ENCODE measurements at regions not wholly inside any gene's neighbourhood (a gene's known extent, or its start where the extent isn't known, plus 50 kb on each side); places are given as distances from the start of the nearest gene placed in this dataset.

DNA sequence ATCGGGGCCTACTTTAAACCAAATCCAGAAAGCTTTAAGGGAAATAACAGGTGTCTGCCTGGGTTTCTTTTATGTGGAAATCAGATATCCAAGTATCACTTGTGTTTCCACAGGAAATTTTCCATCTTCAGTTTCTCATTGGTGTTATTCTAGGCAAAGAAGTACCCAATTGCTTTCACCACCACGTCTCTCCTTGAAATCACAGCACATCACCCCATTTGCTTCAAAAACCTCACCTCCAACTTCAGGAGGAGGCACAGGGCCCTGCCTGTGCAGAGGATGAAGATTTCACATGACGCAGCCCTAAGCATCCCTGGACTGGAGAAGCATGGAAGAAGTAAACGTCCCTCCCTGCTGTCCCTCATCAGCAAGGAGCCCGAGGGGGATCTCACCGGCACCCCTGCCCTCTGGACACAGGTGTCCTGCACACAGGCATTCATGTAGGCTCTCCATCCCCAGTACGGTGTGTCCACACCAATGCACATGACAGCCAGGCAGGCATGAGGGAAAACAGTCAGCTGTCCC, 182.3 kb downstream of the TBXT start:
- DNase-seq, result no peak

DNA sequence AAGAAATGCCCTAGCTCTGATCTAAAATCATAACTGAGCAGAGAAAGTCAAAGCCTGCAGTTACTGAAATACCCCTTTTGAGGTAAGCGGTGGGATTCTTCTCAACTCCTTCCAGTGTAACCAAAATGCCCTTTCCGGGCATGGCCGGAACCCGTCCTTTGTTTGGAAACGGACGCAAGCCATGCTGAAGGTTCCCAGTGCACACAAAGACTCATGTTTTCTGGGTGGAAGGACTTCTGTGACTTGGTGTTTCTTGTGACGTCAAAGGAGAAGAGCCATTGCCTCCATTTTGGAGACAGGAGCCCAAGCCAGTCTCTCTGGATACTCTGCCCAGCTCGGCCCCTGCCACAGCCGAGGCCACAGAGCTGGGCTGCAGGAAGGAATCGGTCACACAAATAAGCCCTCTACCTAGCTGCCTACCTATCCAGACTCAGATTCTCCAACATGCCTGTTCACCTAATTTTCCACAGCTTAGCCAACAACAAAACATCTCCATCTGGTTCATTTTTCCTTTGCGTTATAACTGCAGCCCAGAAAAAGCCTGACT, 182.8 kb downstream of the TBXT start:
- no peak for DNase-seq

DNA sequence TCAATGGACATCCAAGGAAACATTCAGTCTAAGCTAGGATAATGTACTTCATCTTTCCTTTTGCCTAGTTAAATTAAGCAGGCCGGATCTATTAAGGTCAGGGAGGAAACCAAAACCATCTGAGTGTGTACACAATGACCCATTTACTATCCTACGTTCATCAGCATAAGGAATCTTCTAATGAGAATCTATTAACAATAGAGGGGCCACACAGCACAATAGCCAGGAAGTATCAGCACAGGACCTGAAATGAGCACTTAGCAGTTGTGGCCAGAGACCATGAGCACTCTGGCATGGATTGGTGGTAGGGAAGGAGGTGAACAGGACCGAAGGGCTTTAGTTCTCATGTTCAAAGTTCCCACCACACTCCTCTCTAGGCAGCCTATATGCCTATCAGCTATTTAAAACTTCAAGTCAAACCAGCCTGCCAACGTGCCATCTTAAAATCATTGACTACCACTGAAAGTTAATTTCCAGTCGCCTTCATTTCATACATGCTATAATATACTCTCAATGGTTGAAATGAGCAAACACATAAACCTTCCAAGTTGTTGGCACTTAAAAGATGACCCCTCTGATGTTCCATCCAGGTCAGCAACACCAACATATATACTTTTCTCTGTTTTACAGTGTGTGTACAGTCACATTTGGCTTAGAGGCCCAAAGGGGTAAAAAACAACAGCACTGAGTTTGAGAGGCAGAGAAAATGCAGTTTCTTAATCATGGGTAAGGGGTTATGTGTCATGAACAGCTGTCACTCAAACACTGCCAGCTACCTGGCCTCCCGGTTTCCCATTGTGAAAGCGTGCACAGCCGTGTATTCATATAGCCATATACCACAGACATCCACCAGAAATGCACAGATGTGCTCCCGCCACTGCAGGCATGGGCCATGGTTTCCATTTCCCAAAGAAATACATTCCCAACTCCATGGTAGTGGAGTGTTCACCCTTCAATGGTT, 184.3 kb downstream of the TBXT start:
- no peak for DNase-seq

DNA sequence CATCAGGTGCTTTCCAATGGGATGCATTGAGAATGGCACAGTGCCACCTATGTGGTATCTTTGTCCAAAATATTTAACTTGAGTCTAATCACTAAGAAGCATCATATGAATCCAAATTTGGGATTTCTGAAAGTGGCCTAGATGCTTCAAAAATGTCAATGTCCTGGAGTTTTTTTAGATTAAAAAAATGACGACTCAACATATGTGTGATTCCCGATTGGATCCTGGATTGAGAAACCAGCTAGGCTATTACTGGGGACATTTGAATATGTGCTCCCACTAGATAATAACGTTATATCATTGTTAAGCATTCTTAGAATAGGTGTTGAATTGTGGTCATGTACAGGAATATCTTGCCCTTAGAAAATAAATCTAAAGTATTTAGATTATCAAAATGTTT, 189.2 kb downstream of the TBXT start:
- DNase-seq, result no peak

DNA sequence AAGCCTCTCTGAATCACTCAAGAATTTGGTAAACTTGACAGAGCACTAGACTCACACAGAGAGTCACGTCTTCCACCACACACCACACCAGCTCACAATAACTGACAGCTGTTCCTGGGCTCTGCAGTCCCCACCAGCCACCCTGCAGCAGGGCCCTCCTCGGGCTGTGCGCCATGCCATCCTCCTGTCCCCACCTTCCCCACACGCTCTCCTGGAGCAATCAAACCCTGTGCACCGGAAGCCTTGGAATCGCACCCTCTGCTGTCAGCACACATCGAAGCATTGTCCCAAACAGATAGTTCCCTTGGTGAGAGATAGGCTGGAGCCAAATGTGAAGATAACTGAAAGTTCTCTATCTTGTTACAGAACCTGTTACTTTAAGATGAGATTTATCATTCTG, 191.0 kb downstream of the TBXT start:
- DNase-seq, result no peak

DNA sequence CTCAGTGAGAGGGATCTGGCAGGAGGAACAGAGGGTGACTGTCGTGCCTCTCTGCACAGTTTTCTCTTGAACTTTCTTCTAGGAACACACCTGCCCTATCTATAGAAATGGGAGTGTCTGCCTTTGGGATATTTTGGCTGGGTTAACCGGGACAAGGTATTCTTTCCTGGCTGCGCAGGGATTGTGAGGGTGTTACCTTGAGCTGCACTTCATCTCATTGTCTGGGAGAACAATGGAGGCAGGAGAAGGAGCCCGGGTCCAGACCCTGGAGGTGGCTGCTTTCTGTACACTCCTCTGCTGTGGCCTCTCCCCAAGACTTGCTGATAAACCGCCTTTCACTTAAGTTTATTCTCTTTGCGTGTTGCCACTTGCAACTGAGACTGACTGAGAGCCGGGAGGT, 192.8 kb downstream of the TBXT start:
- no peak for DNase-seq

DNA sequence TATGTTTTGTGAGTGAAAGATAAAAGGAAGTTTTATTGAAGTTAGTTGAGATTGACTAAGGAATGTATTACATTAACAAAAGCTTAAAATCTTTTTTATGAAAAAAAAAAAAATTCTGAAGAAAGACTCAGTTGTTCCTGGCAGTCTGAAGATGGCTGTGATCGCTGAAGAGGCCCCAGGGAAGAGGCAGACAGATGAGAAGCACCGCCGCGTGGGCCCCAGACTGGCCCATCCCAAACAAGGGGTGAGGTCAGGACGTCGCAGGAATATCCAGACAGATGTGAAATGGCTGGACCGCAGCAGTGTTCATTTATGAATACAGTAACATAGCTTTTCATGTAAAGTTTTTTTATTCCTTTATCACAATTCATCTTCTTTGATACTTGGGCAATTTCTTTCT, 194.2 kb downstream of the TBXT start:
- DNase-seq, result no peak

DNA sequence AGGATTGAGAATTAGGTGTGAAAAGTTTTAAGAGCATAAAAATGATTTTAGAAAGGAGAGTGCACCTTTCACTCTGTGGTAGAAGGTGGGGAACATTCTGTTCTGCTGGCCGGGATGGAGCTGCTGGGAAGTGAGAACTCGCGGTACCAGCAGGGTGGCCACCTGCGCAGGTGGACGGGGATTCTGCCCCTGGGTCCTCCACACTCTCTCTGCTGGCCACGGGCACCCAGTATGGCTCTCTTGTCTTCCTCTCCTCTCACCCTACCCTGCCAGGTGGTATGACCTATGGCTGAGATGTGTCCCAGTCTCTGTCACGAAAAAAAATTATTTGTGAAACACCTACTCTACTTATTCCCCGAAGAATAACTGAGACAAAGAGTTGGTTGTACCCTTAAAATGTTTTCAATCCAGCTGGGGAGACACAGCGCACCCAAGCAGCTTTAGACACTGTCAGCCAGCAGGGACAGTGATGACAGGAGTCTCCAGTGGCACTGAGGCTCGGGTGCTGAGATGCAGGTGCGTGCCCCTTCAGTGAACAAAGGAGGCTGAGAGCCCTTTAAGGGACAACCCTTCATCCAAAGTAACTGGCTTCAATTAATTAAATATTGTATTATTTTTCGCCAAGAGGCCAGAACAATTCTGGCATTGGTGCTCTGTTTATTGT, 195.4 kb downstream of the TBXT start:
- DNase-seq, result no peak

DNA sequence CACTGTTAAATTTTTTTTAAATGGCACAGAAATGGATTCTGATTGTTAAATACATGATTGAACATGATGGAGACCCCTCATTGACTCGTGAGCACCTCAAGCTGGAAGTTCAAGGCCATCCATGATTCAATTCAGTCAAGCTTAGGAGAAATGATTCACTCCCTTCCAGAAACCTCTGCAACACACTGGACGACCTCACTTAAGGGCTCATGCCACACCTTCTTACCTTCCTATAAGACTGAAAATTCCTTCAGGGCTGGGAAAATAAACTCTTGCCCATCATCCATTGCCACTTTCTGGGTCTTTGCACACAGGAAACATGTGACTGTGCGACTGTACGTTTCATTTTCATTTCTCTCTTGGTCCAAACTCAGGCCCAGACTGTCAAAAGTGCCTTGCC, 196.4 kb downstream of the TBXT start:
- no peak for DNase-seq

DNA sequence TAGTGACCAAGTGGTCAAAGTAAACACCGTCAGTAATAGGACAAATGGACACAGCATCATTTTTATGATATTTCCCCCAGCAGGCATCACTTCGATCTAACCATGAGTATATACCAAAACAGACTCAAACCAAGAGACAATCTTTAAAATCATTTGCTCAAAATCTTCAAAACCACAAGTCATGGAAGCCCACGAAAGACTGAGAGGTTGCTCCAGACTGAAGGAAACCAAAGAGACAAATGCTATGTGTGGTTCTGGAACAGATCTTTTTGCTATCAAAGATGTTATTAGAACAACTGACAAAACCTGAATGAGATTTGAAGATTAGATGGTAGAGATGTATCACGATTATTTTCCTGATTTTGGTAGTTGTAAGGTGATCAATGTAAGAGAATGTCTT, 197.7 kb downstream of the TBXT start:
- no peak for DNase-seq

DNA sequence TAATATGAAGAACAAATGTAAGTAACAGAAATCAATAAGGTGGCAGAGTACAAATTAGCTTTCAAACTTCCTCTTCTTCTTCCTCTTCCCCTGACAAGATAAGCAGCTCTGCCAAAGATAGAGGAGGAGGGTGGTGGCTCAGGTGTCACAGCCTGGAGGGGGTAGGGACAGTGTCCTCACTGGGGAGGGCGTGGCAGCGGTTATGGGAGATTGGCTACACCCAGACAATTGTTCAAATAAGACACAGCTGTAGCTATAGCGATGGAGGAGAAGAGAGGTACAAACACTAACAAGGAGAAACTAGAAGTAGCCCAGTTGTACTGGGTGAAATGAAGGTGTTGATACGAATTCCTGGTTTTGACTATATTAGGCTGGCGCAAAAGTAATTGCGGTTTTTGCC, 198.5 kb downstream of the TBXT start:
- no peak for DNase-seq

DNA sequence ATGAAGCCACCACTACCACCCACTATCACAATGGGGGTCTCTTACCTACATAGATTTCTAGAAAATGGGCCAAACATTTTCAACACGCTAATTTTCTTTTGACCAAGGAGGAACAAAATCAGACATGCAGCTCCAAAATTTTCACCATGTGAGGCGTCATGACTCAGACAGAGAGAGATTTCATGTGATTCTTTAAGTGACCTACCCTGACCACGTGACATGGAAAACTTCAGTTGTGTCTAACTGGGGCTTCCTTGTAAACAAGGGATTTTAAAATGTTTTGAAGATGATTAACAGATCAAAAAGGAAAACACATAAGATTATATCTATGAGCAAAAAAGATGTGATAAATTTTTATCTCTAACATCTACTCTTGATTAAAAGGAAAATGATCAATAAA, 199.2 kb downstream of the TBXT start:
- DNase-seq, result no peak

DNA sequence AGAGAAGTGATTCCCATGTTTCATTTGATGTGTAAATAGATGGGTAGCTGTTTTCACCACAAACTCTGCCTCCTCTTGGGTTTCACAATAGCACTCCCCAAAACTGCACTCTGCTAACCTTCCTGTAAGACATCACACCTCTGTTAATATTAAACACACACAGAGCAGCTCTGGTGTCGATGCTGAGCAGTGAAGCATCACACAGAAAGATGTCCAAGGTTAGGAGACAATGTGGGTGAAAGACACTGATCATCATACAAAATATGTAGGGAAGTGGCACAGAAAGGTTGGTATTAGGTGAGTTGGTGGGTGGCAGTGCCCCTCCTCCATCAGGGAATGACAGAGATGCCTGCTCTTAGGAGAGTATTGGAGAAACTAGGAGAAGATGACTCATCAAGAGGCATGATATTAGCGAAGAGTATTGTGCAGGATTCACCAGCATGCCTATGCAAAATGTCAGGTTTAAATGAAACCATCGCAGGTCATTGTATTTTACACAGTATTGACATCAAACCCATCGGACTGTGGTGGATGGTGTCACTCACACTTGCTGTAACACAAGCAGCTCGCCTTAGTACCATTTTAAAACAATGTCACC, 199.7 kb downstream of the TBXT start:
- no peak for DNase-seq

DNA sequence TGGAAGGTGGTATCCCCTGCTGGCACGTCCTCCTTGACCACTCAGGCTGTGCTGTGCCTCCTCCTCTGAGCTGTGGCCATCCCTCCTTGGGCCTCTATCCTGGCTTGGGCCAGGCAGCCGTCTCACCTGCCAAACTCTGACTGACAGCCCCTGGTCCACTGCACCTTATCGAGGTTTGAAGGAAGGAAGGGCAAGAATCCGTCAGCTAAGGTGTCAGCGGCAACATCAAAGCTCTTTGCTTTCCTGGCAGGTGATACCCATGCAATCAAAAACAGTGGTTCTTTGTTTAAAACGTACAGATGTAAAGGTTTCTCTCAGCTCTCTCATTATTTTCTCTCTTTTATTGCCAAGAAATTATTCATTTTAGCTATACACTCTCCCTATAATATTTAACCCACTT, 203.9 kb downstream of the TBXT start:
- DNase-seq, result no peak

DNA sequence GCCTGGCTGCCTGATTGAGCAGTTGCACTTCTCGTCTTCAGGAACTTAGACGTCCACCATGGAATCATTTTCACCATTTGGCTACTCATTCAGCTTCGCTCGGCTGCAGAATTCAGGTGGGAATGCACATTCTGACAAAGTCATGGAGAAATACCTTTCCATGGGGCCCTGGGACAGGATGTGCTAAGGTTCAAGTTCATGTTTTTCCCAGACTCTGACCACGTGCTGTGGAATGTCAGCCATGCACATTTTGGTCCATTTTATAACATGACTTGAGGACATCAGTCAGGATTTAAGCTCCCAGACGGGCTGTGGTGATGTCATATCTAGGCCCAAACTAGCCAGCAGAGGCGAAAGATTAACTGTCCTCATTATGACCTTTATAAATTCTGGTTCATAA, 205.3 kb downstream of the TBXT start:
- no peak for DNase-seq

DNA sequence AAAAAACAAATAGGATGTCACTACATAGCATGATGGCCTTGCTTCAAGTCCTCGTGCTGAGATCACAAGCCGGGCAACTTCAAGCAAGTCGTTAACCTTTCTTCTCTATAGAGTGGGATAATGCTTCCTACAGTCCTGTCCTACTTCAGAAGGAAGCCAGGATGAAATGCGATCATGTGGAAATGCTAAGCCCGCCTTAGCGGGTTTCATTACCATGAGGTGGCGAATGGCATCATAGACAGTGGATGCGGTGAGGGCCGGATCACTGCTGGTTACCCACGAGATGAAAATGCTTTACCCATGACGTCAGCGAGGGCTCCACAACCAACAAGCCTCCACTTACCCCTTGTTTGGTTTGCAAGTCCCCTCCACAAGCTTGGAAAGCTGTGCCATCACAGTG, 206.4 kb downstream of the TBXT start:
- DNase-seq, result no peak

DNA sequence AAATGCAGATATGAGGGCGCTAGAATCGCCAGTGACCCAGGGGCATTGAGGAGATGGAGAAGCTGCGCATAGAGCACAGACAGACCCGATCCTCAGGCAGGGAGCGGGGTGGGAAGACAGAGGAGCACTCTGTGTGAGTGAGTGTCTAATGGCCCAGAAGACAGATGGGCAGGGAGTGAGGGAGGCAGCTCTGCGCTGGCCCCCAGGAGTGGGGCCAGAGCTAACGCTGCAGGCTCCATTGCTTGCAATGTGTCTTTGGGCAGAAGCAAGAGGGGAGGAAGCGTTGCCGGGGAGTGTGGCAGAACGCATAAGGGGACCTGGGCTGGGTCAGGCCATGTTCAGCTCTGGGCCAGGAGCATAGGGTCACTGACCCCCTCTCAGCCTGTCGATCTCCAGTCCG, 207.0 kb downstream of the TBXT start:
- no peak for DNase-seq

DNA sequence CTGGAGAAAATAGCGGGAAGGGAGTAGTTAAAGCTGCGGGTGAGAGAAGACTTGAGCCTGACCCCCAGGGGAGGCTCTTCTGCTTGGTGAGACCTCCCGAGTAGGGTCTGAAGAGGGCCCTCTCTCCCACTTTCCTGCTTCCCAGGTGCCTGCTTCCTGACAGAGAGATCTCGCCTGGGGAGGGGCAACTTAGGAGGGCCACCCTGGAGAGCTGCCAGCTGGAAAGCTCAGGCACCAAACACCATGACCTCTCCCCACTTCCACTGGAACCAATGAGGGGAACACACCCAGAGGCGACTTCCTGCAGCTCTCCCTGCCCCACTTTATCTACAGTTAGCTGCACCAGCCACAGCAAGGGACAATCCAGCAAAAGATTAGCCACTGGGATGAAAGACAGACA, 208.0 kb downstream of the TBXT start:
- no peak for DNase-seq

DNA sequence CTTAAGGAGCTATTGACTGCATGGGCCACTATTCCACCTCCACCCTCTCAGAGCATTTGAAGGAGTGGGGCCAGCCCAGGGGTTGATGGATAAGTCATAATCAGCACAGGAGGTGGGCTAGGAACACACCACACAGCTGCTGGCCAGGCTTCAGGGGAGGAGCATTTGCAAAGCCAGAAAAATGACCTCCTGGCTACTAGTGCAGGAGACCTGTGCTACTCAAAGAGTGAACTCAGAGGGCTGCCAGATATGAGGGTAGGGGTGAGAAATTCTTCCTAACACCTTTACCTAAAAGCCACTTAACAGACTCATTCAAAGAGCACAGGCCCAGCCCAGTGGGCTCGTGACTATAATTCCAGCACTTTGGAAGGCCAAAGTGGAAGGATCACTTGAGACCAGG, 210.8 kb downstream of the TBXT start:
- no peak for DNase-seq

DNA sequence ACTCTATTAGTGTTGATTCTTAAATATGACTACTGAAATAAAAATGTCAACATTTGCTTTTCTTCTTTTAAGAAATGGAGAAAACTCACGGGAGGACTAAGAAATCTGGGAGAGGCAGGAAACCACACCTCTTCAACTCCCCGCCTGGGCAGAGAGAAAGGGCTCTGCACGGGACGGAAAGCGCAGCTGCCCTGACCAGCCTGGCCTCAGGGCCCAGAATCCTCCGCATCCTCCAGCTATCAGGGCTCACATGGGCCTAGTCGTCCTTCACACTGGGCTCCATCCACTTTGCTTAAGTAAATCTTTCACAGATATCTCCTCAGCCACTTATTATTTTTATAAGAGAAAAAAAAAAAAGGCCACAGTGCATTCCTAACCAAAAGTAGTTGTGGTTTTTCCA, 215.1 kb downstream of the TBXT start:
- DNase-seq, result no peak

DNA sequence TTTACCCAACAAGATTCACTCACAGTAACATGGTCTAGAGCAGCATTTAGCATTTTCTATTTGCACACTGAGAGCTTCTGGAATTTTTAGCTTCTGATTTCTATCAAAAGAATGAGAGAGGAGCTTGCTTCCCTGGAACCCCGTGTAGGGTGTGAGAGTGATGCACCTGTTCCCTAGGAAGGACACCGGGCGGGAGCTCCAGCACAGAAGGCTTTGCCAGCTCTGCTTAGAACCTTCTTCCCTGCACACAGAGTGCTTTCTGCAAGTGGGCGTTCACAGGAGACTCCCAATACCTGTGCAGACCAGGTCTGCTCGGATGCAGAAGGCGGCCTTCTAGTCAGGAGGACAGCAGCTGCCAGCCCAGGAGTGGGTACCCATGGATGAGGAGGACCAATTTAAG, 217.3 kb downstream of the TBXT start:
- no peak for DNase-seq

DNA sequence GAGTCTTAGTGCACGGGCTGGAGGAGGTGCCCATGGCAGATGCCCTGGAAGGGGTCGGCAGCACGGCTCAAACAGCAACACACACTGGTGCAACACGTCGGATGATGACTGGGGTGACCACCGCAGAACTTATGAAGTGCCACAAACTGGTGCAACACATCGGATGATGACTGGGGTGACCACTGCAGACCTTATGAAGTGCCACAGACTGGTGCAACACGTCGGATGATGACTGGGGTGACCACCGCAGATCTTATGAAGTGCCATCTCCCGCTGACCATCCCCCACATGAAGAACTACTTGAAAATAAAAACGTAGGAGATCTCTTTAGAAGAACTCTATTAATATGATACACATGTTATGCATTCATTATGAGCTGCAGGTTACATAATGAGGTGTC, 218.3 kb downstream of the TBXT start:
- DNase-seq, result no peak

DNA sequence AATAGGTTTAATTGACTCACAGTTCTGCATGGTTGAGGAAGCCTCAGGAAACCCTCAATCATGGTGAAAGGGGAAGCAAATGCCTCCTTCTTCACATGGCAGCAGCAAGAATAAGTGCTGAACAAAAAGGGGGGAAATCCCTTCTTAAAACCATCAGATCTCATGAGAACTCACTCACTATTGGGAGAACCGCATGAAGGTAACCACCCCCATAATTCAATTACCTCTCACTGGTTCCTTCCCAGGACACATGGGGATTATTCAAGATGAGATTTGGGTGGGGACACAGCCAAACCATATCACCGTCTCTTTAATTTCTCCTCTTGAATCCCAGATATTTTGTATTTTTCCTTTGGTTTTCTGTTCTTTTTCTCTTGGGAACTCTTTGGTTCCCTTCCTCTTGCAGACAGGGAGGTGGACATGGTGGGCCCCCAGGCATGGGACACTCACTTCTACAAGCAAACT, 223.6 kb downstream of the TBXT start:
- DNase-seq, result no peak
